LNCaP clone FGC (cell line): ENCODE measurements at regions not wholly inside any gene's neighbourhood (a gene's known extent, or its start where the extent isn't known, plus 50 kb on each side); places are given as distances from the start of the nearest gene placed in this dataset.

Experiments used
- DNase-seq: peaks from one replicate; pipeline ENCODE4 v3.0.0-alpha.2; 2011; ENCODE audit warnings: low read depth
- H3K4me3 ChIP-seq: 2 replicates; pipeline ENCODE4 v1.5.1; 2011; ENCODE audit warnings: mild to moderate bottlenecking, low read depth, low read length, control low read depth
- TF ChIP-seq, protein P1 (sequence below): IDR thresholded peaks from 2 replicates; pipeline ENCODE4 v1.5.1; 2012; ENCODE audit warnings: mild to moderate bottlenecking; ENCODE audit not compliant: control insufficient read depth, insufficient read depth; ENCODE audit errors: extremely low read depth

GRCh38 chr16:82404586-82405315, 222.0 kb upstream of the CDH13 start:
- no peak overlapping the region for H3K4me3 ChIP-seq
- no peak for DNase-seq
- TF ChIP-seq, protein P1, sequence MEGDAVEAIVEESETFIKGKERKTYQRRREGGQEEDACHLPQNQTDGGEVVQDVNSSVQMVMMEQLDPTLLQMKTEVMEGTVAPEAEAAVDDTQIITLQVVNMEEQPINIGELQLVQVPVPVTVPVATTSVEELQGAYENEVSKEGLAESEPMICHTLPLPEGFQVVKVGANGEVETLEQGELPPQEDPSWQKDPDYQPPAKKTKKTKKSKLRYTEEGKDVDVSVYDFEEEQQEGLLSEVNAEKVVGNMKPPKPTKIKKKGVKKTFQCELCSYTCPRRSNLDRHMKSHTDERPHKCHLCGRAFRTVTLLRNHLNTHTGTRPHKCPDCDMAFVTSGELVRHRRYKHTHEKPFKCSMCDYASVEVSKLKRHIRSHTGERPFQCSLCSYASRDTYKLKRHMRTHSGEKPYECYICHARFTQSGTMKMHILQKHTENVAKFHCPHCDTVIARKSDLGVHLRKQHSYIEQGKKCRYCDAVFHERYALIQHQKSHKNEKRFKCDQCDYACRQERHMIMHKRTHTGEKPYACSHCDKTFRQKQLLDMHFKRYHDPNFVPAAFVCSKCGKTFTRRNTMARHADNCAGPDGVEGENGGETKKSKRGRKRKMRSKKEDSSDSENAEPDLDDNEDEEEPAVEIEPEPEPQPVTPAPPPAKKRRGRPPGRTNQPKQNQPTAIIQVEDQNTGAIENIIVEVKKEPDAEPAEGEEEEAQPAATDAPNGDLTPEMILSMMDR: no peak

DNA sequence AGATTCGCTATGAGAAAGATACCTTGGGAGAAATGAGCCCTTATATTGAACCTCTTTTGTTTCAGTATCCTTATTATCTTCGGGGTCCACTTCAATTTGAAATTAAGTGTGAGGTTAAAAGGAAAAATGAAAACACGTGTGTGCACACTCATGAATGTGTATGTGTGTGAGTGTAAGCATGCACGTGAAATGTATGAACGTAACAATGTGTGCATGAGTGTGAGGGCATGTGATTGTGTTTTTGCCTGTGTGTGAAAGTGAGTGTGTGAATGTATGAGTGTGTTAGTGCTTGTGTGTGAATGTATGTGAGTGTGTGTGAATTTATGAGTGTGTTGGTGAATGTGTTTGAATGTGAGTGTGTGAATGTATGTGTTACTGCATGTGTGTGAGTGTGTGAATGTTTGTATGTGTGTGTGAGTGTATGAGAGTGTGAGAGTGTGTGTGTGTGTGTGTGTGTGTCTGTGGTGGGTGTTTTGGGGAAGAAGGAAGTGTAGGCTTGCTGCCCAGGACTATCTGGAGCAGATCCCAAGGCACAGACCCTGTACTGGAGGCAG, 224.0 kb upstream of the CDH13 start:
- no peak overlapping the region for H3K4me3 ChIP-seq
- DNase-seq: no peak
- TF ChIP-seq, protein P1: no peak

DNA sequence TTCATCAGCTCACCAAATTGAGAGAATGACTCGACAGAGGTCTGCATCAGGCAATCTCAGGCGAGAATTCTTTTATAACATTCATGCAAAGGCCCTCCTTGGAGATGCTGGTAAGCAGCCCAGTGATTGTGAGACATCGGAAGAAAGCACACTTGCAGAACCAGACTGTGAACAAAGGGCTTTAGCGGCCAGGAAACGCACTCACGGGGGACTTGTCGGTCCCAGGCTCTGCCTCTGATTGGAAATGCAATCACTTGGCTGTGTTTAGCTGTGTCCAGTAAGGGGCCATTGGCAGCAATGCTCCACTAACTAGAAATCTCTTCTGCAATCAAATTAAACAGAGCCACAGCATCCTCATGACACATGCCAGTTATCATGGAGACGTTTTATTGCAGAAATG, 226.7 kb upstream of the CDH13 start:
- TF ChIP-seq, protein P1: no peak
- DNase-seq: no peak
- no peak overlapping the region for H3K4me3 ChIP-seq

DNA sequence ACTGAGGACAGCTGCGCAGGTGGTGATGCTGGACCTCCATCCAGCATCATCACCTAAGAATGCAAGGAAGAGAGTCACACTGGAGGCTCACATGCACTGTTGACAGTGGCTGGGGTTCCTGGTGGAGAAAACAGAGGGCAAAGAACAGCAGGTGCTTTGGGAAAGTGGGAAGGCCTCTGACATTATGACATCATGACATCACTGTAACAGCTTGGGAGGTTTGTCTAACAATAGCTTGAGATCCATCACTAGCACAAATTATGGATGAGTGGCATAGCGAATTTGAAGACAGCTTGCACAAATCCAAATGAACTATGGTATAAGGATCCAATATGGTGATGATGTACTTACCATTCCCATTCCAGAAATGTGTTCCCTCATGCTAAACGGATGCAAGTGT, 226.5 kb upstream of the MPHOSPH6 start:
- TF ChIP-seq, protein P1: no peak
- DNase-seq: no peak
- no peak overlapping the region for H3K4me3 ChIP-seq

DNA sequence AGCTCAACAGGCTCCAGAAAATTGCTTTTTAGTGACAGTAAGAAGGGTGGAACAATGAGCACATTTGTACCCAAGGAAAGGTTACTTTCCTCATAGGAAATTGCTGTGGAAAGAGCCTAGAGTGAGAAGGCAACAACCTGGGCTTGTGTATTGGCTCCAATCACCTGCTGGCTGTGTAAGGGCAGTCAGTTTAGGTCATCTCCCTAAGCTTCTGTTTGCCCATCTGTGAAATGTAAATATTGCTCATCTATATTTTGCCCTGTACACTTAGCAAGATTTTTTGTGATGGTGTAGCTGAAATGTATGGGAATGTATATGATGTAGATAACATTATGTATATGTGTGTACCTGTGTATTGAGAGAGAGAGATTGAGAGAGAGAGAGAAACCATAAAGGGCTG, 225.2 kb upstream of the MPHOSPH6 start:
- TF ChIP-seq, protein P1: no peak
- H3K4me3 ChIP-seq: no peak overlapping the region
- peak; percentile 43 for DNase-seq

- DNase-seq: no peak
- no peak overlapping the region for H3K4me3 ChIP-seq
- TF ChIP-seq, protein P1: no peak
Measured at GRCh38 chr16:82391690-82392089, 221.7 kb upstream of the MPHOSPH6 start.

GRCh38 chr16:82389956-82390650, 220.1 kb upstream of the MPHOSPH6 start:
- H3K4me3 ChIP-seq: no peak overlapping the region
- TF ChIP-seq, protein P1: no peak
- DNase-seq: no peak
